Left ventricle myocardium inferior (tissue), 1 donor: ENCODE measurements at regions not wholly inside any gene's neighbourhood (a gene's known extent, or its start where the extent isn't known, plus 50 kb on each side); places are given as distances from the start of the nearest gene placed in this dataset.

Experiments used
- DNase-seq: peaks from one replicate; pipeline ENCODE4 v3.0.0-alpha.2; 2020
- H3K27ac ChIP-seq: fragments of 200-600 bp; replicated peaks from 2 replicates; pipeline ENCODE4 v1.8.0; 2021
- H3K27me3 ChIP-seq: fragments of 200-600 bp; 2 replicates; pipeline ENCODE4 v1.8.0; 2021; ENCODE audit warnings: low read depth
- H3K36me3 ChIP-seq: fragments of 200-600 bp; 2 replicates; pipeline ENCODE4 v1.8.0; 2021
- H3K4me1 ChIP-seq: fragments of 200-600 bp; 2 replicates; pipeline ENCODE4 v1.8.0; 2021
- H3K4me3 ChIP-seq: fragments of 200-600 bp; 2 replicates; pipeline ENCODE4 v1.8.0; 2021; ENCODE audit warnings: mild to moderate bottlenecking, moderate library complexity
- H3K9me3 ChIP-seq: fragments of 200-600 bp; replicated peaks from 2 replicates; pipeline ENCODE4 v1.8.0; 2021
- intact Hi-C: fragments of 100-400 bp; cut with micrococcal nuclease; formaldehyde crosslinking; loops from one replicate; pipeline ENCODE4 v1.11.0; 2022
- TF ChIP-seq, protein P1 (sequence below): fragments of 200-600 bp; IDR thresholded peaks from 2 replicates; pipeline ENCODE4 v1.8.0; 2021; ENCODE audit warnings: antibody characterized with exemption, mild to moderate bottlenecking, borderline replicate concordance
- donor health status: DM: no; HTN: yes; CAD: no; lungs with severe emphysema.

GRCh38 chr10:36345175-36345533, 703.1 kb upstream of the FZD8 start:
- Histone ChIP-seq H3K36me3 (no peaks in the 10 kb centered on the region), H3K9me3 (no peaks in the 10 kb centered on the region), H3K27ac (no peak overlapping the region), H3K27me3 (no peaks in the 10 kb centered on the region), H3K4me1 (no peaks in the 10 kb centered on the region), H3K4me3 (no peak overlapping the region)
- intact Hi-C loops, result no loop called here
- no peak for DNase-seq
- TF ChIP-seq, protein P1, sequence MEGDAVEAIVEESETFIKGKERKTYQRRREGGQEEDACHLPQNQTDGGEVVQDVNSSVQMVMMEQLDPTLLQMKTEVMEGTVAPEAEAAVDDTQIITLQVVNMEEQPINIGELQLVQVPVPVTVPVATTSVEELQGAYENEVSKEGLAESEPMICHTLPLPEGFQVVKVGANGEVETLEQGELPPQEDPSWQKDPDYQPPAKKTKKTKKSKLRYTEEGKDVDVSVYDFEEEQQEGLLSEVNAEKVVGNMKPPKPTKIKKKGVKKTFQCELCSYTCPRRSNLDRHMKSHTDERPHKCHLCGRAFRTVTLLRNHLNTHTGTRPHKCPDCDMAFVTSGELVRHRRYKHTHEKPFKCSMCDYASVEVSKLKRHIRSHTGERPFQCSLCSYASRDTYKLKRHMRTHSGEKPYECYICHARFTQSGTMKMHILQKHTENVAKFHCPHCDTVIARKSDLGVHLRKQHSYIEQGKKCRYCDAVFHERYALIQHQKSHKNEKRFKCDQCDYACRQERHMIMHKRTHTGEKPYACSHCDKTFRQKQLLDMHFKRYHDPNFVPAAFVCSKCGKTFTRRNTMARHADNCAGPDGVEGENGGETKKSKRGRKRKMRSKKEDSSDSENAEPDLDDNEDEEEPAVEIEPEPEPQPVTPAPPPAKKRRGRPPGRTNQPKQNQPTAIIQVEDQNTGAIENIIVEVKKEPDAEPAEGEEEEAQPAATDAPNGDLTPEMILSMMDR, result no peak

- Histone ChIP-seq H3K27me3 (no peaks in the 10 kb centered on the region), H3K36me3 (no peaks in the 10 kb centered on the region), H3K4me1 (no peaks in the 10 kb centered on the region), H3K9me3 (no peaks in the 10 kb centered on the region), H3K4me3 (no peak overlapping the region), H3K27ac (no peak overlapping the region)
- intact Hi-C loops, result no loop called here
- DNase-seq, result no peak
- TF ChIP-seq, protein P1, result no peak
Observed at GRCh38 chr10:36344240-36345174, 702.4 kb upstream of the FZD8 start.

GRCh38 chr10:36342781-36343180, 700.7 kb upstream of the FZD8 start:
- Histone ChIP-seq H3K4me1 (no peaks in the 10 kb centered on the region), H3K27me3 (no peaks in the 10 kb centered on the region), H3K9me3 (no peaks in the 10 kb centered on the region), H3K4me3 (no peak overlapping the region), H3K27ac (no peak overlapping the region), H3K36me3 (no peaks in the 10 kb centered on the region)
- DNase-seq, result no peak
- TF ChIP-seq, protein P1, result no peak
- intact Hi-C loops, result no loop called here

DNA sequence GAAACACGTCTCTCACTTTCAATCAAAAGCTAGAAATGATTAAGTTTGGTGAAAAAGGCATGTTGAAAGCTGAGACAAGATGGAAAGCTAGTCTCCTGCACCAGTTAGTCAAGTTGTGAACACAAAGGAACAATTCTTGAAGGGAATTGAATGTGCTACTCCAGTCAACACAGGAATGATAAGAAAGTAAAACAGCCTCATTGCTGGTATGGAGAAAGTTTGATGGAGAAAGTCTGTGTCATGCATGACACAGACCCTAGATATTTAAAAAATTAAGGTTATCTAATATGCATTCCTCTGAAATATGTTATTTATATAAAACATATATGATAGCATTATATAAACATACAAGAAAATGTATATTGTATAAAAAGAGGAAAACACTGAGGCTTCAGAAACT, 699.4 kb upstream of the FZD8 start:
- no peaks in the 10 kb centered on the region for H3K4me1 ChIP-seq
- H3K27me3 ChIP-seq, result no peaks in the 10 kb centered on the region
- no peaks in the 10 kb centered on the region for H3K9me3 ChIP-seq
- H3K36me3 ChIP-seq, result no peaks in the 10 kb centered on the region
- intact Hi-C loops, result no loop called here
- no peak overlapping the region for H3K27ac ChIP-seq
- DNase-seq, result no peak
- no peak overlapping the region for H3K4me3 ChIP-seq
- TF ChIP-seq, protein P1, result no peak

GRCh38 chr10:36336315-36336714, 694.2 kb upstream of the FZD8 start:
- intact Hi-C loops, result no loop called here
- Histone ChIP-seq H3K36me3 (no peaks in the 10 kb centered on the region), H3K4me1 (no peaks in the 10 kb centered on the region), H3K27ac (no peak overlapping the region), H3K27me3 (no peaks in the 10 kb centered on the region), H3K9me3 (no peaks in the 10 kb centered on the region), H3K4me3 (no peak overlapping the region)
- TF ChIP-seq, protein P1, result no peak
- no peak for DNase-seq
